K562 (cell line): ENCODE measurements at regions not wholly inside any gene's neighbourhood (a gene's known extent, or its start where the extent isn't known, plus 50 kb on each side); places are given as distances from the start of the nearest gene placed in this dataset.

Experiments used
- ARHGAP35 ChIP-seq: fragments of 450-650 bp; IDR thresholded peaks from 2 replicates; pipeline ENCODE4 v1.6.1; 2018; ENCODE audit not compliant: partially characterized antibody
- ATF1 ChIP-seq, 2 experiments: fragments of 450-650 bp in 1 of 2; IDR thresholded peaks; 2 replicates each; pipeline ENCODE4 v1.6.1; 2016; ENCODE audit warnings: missing compliant biosample characterization in 1 of 2, missing genetic modification characterization in 1 of 2
- E2F1 ChIP-seq: sonication (generic); formaldehyde crosslinking; IDR thresholded peaks from 2 replicates; pipeline ENCODE4 v1.8.1; 2023; ENCODE audit warnings: mild to moderate bottlenecking, missing genetic modification reagents, moderate library complexity
- ETV5 ChIP-seq: sonication (generic); formaldehyde crosslinking; IDR thresholded peaks from 2 replicates; pipeline ENCODE4 v1.4.0; 2020; ENCODE audit warnings: low read depth, mild to moderate bottlenecking, missing genetic modification reagents
- FOXJ2 ChIP-seq: fragments of 200-800 bp; sonication (Bioruptor generic); IDR thresholded peaks from 2 replicates; pipeline ENCODE4 v1.6.1; 2016; ENCODE audit warnings: missing genetic modification characterization, missing compliant biosample characterization
- GABPA ChIP-seq: fragments of 200-800 bp; sonication (Bioruptor generic); conservative IDR thresholded peaks from 2 replicates; pipeline ENCODE4 v1.6.1; 2016; ENCODE audit warnings: low read depth, missing genetic modification characterization, missing compliant biosample characterization
- KLF16 ChIP-seq: IDR thresholded peaks from 2 replicates; pipeline ENCODE4 v1.6.1; 2016; ENCODE audit warnings: antibody characterized with exemption
- MAFK ChIP-seq: IDR thresholded peaks from 2 replicates; pipeline ENCODE4 v1.6.1; 2011; ENCODE audit warnings: low read length, improper control_type of control experiment
- NEUROD1 ChIP-seq: fragments of 150-350 bp; IDR thresholded peaks from 2 replicates; pipeline ENCODE4 v1.6.1; 2014; ENCODE audit warnings: borderline replicate concordance, low read length, low read depth; ENCODE audit not compliant: partially characterized antibody
- PPARD ChIP-seq: fragments of 250-450 bp; sonication (Bioruptor Pico); IDR thresholded peaks from 2 replicates; pipeline ENCODE4 v1.8.0; 2022; ENCODE audit warnings: inconsistent platforms, mild to moderate bottlenecking, moderate library complexity
- TFAM ChIP-seq: fragments of 250-450 bp; sonication (Bioruptor Pico); conservative IDR thresholded peaks from 2 replicates; pipeline ENCODE4 v1.5.0; 2021; ENCODE audit warnings: mild to moderate bottlenecking, moderate library complexity
- TRIM24 ChIP-seq, 2 experiments: fragments of 450-650 bp; IDR thresholded peaks; 2 replicates each; pipeline ENCODE4 v1.6.1; 2016
- ZBTB1 ChIP-seq: sonication (generic); formaldehyde crosslinking; IDR thresholded peaks from 2 replicates; pipeline ENCODE4 v1.8.1; 2023; ENCODE audit warnings: missing genetic modification reagents, low read depth, mild to moderate bottlenecking, borderline replicate concordance
- ZC3H4 ChIP-seq: sonication (generic); formaldehyde crosslinking; IDR thresholded peaks from 2 replicates; pipeline ENCODE4 v1.9.0; 2021; ENCODE audit warnings: missing genetic modification reagents, borderline replicate concordance
- ZFP1 ChIP-seq: fragments of 450-650 bp; formaldehyde crosslinking; IDR thresholded peaks from 2 replicates; pipeline ENCODE4 v1.4.0; 2020; ENCODE audit warnings: mild to moderate bottlenecking, mixed read lengths
- ZNF212 ChIP-seq: fragments of 450-650 bp; formaldehyde crosslinking; IDR thresholded peaks from 2 replicates; pipeline ENCODE4 v1.4.0; 2020; ENCODE audit warnings: mild to moderate bottlenecking
- ZNF324 ChIP-seq: fragments of 250-450 bp; sonication (Bioruptor Pico); IDR thresholded peaks from 2 replicates; pipeline ENCODE4 v1.4.0; 2020; ENCODE audit warnings: mild to moderate bottlenecking
- ZNF431 ChIP-seq: sonication (generic); formaldehyde crosslinking; IDR thresholded peaks from 2 replicates; pipeline ENCODE4 v1.8.0; 2022; ENCODE audit warnings: mild to moderate bottlenecking, missing genetic modification reagents
- ZNF589 ChIP-seq: fragments of 200-800 bp; sonication (Bioruptor generic); IDR thresholded peaks from 2 replicates; pipeline ENCODE4 v1.6.1; 2016; ENCODE audit warnings: low read depth, missing genetic modification characterization, missing compliant biosample characterization
- ZNF699 ChIP-seq: fragments of 250-450 bp; sonication (Bioruptor Pico); IDR thresholded peaks from 2 replicates; pipeline ENCODE4 v1.8.0; 2021; ENCODE audit warnings: mild to moderate bottlenecking, moderate library complexity; ENCODE audit not compliant: insufficient replicate concordance
- ZNF766 ChIP-seq: fragments of 200-800 bp; sonication (Bioruptor generic); conservative IDR thresholded peaks from 2 replicates; pipeline ENCODE4 v1.6.1; 2016; ENCODE audit warnings: missing genetic modification characterization, missing compliant biosample characterization
- TF ChIP-seq, protein P1 (sequence below): sonication (generic); formaldehyde crosslinking; IDR thresholded peaks from 2 replicates; pipeline ENCODE4 v1.8.1; 2022; ENCODE audit warnings: missing genetic modification reagents
- TF ChIP-seq, protein P2 (sequence below): sonication (generic); formaldehyde crosslinking; IDR thresholded peaks from 2 replicates; pipeline ENCODE4 v1.8.0; 2023; ENCODE audit warnings: mild to moderate bottlenecking, missing genetic modification reagents
- TF ChIP-seq, protein P3 (sequence below): fragments of 250-450 bp; sonication (Bioruptor Pico); IDR thresholded peaks from 2 replicates; pipeline ENCODE4 v1.4.0; 2020; ENCODE audit warnings: mild to moderate bottlenecking

DNA sequence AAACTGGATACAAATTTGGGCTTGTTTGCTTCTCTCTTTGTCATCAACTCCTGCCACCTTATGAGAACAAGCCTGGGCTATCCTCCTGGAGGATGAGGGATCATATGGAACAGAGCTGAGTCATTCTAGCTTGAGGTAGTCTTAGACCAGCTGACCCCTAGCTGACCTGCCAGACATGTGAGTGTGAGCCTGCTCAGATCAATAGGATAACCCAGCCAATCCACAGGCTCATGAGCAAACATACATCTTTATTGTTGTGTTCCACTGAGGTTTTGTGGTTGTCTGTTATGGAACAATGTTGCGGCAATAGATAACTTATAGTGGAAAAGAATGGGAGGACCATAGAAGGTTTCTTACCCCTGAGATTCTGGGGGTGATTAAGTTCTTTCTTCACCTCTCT is 54.5 kb upstream of the FAM180A start (continued):
- TF ChIP-seq E2F1 (CRISPR knock-in tag) (no peak), MAFK (peak; percentile 37; the same call in 1 of the 2 replicates), ZNF766 (CRISPR knock-in tag) (peak; percentile 69; the same call in 1 of the 2 replicates), GABPA (tag) (no peak), ETV5 (CRISPR knock-in tag) (no peak), NEUROD1 (no peak), ZNF324 (CRISPR knock-in tag) (no peak), ARHGAP35 (no peak), FOXJ2 (no peak), ZNF212 (CRISPR knock-in tag) (no peak), ZFP1 (CRISPR knock-in tag) (no peak), ZBTB1 (CRISPR knock-in tag) (no peak), ZC3H4 (CRISPR knock-in tag) (no peak), ZNF699 (CRISPR knock-in tag) (no peak), TRIM24 (IDR thresholded peaks at IDR 0.05) (peak; percentile 56 to 73; a peak in 2 of 4 replicates), TFAM (CRISPR knock-in tag) (no peak), ATF1 (CRISPR knock-in tag; IDR thresholded peaks at IDR 0.05) (no peak), ATF1 (tag; IDR thresholded peaks at IDR 0.05) (no peak), ZNF589 (CRISPR knock-in tag) (no peak), PPARD (CRISPR knock-in tag) (no peak), KLF16 (no peak), ZNF431 (CRISPR knock-in tag) (no peak)
- TF ChIP-seq, protein P1, sequence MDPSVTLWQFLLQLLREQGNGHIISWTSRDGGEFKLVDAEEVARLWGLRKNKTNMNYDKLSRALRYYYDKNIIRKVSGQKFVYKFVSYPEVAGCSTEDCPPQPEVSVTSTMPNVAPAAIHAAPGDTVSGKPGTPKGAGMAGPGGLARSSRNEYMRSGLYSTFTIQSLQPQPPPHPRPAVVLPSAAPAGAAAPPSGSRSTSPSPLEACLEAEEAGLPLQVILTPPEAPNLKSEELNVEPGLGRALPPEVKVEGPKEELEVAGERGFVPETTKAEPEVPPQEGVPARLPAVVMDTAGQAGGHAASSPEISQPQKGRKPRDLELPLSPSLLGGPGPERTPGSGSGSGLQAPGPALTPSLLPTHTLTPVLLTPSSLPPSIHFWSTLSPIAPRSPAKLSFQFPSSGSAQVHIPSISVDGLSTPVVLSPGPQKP (CRISPR knock-in tag) = no peak
- TF ChIP-seq, protein P2, sequence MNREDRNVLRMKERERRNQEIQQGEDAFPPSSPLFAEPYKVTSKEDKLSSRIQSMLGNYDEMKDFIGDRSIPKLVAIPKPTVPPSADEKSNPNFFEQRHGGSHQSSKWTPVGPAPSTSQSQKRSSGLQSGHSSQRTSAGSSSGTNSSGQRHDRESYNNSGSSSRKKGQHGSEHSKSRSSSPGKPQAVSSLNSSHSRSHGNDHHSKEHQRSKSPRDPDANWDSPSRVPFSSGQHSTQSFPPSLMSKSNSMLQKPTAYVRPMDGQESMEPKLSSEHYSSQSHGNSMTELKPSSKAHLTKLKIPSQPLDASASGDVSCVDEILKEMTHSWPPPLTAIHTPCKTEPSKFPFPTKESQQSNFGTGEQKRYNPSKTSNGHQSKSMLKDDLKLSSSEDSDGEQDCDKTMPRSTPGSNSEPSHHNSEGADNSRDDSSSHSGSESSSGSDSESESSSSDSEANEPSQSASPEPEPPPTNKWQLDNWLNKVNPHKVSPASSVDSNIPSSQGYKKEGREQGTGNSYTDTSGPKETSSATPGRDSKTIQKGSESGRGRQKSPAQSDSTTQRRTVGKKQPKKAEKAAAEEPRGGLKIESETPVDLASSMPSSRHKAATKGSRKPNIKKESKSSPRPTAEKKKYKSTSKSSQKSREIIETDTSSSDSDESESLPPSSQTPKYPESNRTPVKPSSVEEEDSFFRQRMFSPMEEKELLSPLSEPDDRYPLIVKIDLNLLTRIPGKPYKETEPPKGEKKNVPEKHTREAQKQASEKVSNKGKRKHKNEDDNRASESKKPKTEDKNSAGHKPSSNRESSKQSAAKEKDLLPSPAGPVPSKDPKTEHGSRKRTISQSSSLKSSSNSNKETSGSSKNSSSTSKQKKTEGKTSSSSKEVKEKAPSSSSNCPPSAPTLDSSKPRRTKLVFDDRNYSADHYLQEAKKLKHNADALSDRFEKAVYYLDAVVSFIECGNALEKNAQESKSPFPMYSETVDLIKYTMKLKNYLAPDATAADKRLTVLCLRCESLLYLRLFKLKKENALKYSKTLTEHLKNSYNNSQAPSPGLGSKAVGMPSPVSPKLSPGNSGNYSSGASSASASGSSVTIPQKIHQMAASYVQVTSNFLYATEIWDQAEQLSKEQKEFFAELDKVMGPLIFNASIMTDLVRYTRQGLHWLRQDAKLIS = no peak
- TF ChIP-seq, protein P3, sequence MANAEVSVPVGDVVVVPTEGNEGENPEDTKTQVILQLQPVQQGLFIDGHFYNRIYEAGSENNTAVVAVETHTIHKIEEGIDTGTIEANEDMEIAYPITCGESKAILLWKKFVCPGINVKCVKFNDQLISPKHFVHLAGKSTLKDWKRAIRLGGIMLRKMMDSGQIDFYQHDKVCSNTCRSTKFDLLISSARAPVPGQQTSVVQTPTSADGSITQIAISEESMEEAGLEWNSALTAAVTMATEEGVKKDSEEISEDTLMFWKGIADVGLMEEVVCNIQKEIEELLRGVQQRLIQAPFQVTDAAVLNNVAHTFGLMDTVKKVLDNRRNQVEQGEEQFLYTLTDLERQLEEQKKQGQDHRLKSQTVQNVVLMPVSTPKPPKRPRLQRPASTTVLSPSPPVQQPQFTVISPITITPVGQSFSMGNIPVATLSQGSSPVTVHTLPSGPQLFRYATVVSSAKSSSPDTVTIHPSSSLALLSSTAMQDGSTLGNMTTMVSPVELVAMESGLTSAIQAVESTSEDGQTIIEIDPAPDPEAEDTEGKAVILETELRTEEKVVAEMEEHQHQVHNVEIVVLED (CRISPR knock-in tag) = no peak
